ENCODE measurements at regions not wholly inside any gene's neighbourhood (a gene's known extent, or its start where the extent isn't known, plus 50 kb on each side); places are given as distances from the start of the nearest gene placed in this dataset.

DNA sequence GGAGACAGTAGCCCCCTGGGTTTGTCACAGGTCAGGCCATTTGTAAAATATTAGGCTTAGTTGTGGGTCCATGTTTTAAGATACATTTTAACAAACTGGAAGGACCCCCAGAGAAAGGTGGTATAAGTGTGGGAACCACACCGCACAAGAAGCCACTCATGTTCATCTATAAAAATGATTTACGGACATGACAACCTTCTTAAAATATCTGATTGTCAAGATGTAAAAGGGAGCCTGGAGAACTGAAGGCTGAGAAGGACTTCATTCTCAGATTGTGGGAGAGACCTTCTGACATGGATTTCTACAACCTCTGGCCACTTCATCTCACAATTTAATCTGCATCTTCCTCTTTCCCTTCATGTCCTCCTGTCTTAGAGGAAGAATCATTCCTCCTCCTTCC is 102.4 kb downstream of the VCPKMT start:
- H4K8ac ChIP-seq (ENCODE audit: extremely low read depth, insufficient read depth, low read length) = no peak overlapping the region
- no peak for TF ChIP-seq SP2 (IDR thresholded peaks at IDR 0.05; ENCODE audit: low read length)
- TF ChIP-seq BACH1 (IDR thresholded peaks at IDR 0.05; ENCODE audit: low read length) = no peak
- no peak for TF ChIP-seq SIRT6 (IDR thresholded peaks at IDR 0.05; ENCODE audit: low read length)
- no peak for TF ChIP-seq TBP (IDR thresholded peaks at IDR 0.05; ENCODE audit: low read depth, low read length)
- TF ChIP-seq SP4 (IDR thresholded peaks at IDR 0.05; ENCODE audit: low read length) = no peak
- no peak for TF ChIP-seq GTF2F1 (IDR thresholded peaks at IDR 0.05; ENCODE audit: borderline replicate concordance, low read depth, low read length)
- TF ChIP-seq KDM1A (IDR thresholded peaks at IDR 0.05; ENCODE audit: borderline replicate concordance, low read length) = no peak
- no peak for TF ChIP-seq BCL11A (IDR thresholded peaks at IDR 0.05; ENCODE audit: low read depth in 2 of 2, low read length in 2 of 2)
- TF ChIP-seq, protein P1, sequence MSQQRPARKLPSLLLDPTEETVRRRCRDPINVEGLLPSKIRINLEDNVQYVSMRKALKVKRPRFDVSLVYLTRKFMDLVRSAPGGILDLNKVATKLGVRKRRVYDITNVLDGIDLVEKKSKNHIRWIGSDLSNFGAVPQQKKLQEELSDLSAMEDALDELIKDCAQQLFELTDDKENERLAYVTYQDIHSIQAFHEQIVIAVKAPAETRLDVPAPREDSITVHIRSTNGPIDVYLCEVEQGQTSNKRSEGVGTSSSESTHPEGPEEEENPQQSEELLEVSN (IDR thresholded peaks at IDR 0.05) = no peak
- no peak for TF ChIP-seq CBX8 (IDR thresholded peaks at IDR 0.05; ENCODE audit: borderline replicate concordance, low read depth, low read length)
- TF ChIP-seq, protein P2, sequence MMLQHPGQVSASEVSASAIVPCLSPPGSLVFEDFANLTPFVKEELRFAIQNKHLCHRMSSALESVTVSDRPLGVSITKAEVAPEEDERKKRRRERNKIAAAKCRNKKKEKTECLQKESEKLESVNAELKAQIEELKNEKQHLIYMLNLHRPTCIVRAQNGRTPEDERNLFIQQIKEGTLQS (IDR thresholded peaks at IDR 0.05; ENCODE audit: insufficient read depth, low read depth, low read length) = no peak
- TF ChIP-seq RNF2 (IDR thresholded peaks at IDR 0.05; ENCODE audit: borderline replicate concordance, low read depth, low read length, missing control alignments, poor library complexity, severe bottlenecking) = no peak
- TF ChIP-seq ASH2L (IDR thresholded peaks at IDR 0.05; ENCODE audit: low read length) = no peak
- H3K4ac ChIP-seq (replicated peaks; ENCODE audit: insufficient read length, low read depth, low read length) = no peak overlapping the region
- no peak overlapping the region for H2AFZ ChIP-seq (ENCODE audit: low read length)
- DNase-seq (ENCODE audit: low read depth in 1 of 2, low spot score in 2 of 2) (no peak), FAIRE-seq (no peak)
- H3K4me3 ChIP-seq (ENCODE audit: extremely low read depth in 1 of 4, insufficient read depth in 2 of 4, low read depth in 3 of 4, low read length in 4 of 4) = no peak overlapping the region
- H3K18ac ChIP-seq (ENCODE audit: extremely low read depth, low read length) = no peak overlapping the region
- no peak overlapping the region for H3K56ac ChIP-seq (replicated peaks; ENCODE audit: insufficient read length, low read depth, low read length)
- no peaks in the 10 kb centered on the region for H3K36me3 ChIP-seq (ENCODE audit: control insufficient read depth in 2 of 4, insufficient read depth in 4 of 4, low read length in 3 of 4)
- no peaks in the 10 kb centered on the region for H3K79me2 ChIP-seq (ENCODE audit: control insufficient read depth in 1 of 2, insufficient read depth in 2 of 2, low read length in 2 of 2)
- no peak overlapping the region for H2AK5ac ChIP-seq (ENCODE audit: low read depth, low read length)
- H4K91ac ChIP-seq (replicated peaks; ENCODE audit: insufficient read length, low read length) = no peak overlapping the region
- no peak overlapping the region for H4K5ac ChIP-seq (ENCODE audit: insufficient read length, low read depth, low read length)
- ChIA-PET POLR2A (ENCODE audit: partially characterized antibody) (no interaction called here), CTCF (ENCODE audit: partially characterized antibody) (no interaction called here)
- H3K23ac ChIP-seq (ENCODE audit: insufficient read length) = no peak overlapping the region
- H3K27me3 ChIP-seq (replicated peaks in 1 of 4; ENCODE audit: control insufficient read depth in 3 of 4, extremely low read depth in 1 of 4, insufficient read depth in 3 of 4, low read length in 3 of 4) = no peaks in the 10 kb centered on the region
- no peak overlapping the region for H3K9ac ChIP-seq (replicated peaks in 1 of 4; ENCODE audit: extremely low read depth in 1 of 4, low read depth in 3 of 4, low read length in 3 of 4)
- no peak overlapping the region for H2BK120ac ChIP-seq (replicated peaks; ENCODE audit: low read depth, low read length)
- H2BK12ac ChIP-seq (ENCODE audit: low read depth, low read length) = no peak overlapping the region
- no peaks in the 10 kb centered on the region for H3K9me3 ChIP-seq (ENCODE audit: insufficient read depth in 2 of 2, low read depth in 1 of 2, low read length in 1 of 2)
- 54% methylated on average over 2 of the region's 2 CpGs; no CpG with 5 or more reads in 1 of the 2 experiments for WGBS, 2 experiments (ENCODE audit: extremely low coverage in 1 of 2, insufficient coverage in 1 of 2, insufficient read length in 1 of 2, insufficient replicate concordance in 2 of 2, low coverage in 1 of 2, low lambda C conversion rate in 2 of 2, missing lambda C conversion rate in 1 of 2)
- H2BK20ac ChIP-seq (ENCODE audit: low read length) = no peak overlapping the region
- no peak overlapping the region for H2BK15ac ChIP-seq (ENCODE audit: low read length)
- no peaks in the 10 kb centered on the region for H3K4me1 ChIP-seq (replicated peaks in 1 of 4; ENCODE audit: control insufficient read depth in 3 of 4, insufficient read depth in 4 of 4, low read length in 3 of 4)
- no peaks in the 10 kb centered on the region for H3K79me1 ChIP-seq (ENCODE audit: low read depth, low read length)
- H3K14ac ChIP-seq (ENCODE audit: insufficient read length) = no peak overlapping the region
- no peaks in the 10 kb centered on the region for H4K20me1 ChIP-seq (replicated peaks in 1 of 2; ENCODE audit: control insufficient read depth in 1 of 2, insufficient read depth in 2 of 2, low read length in 2 of 2)
- H2BK5ac ChIP-seq (ENCODE audit: low read depth, low read length) = no peak overlapping the region
- H3K27ac ChIP-seq (ENCODE audit: low read depth, low read length) = no peak overlapping the region
- no peaks in the 10 kb centered on the region; the same call in 1 of the 2 replicates for H3K23me2 ChIP-seq (ENCODE audit: low read depth, low read length)
- H3K4me2 ChIP-seq (ENCODE audit: insufficient read depth in 1 of 2, low read depth in 2 of 2, low read length in 2 of 2) = no peak overlapping the region

Data from H1 (cell line).